DND-41 (cell line): ENCODE measurements at regions not wholly inside any gene's neighbourhood (a gene's known extent, or its start where the extent isn't known, plus 50 kb on each side); places are given as distances from the start of the nearest gene placed in this dataset.

ENCODE experiments used
- EZH2 ChIP-seq: IDR thresholded peaks from 3 replicates; pipeline ENCODE4 v1.6.1; 2012; ENCODE audit warnings: borderline replicate concordance, low read depth, mild to moderate bottlenecking, moderate library complexity, low read length, inconsistent platforms; ENCODE audit not compliant: severe bottlenecking
- TF ChIP-seq, protein P1 (sequence below): IDR thresholded peaks from 2 replicates; pipeline ENCODE4 v1.5.1; 2012; ENCODE audit warnings: borderline replicate concordance, low read length, moderate library complexity, mild to moderate bottlenecking; ENCODE audit not compliant: poor library complexity, severe bottlenecking; ENCODE audit errors: extremely low read depth

DNA sequence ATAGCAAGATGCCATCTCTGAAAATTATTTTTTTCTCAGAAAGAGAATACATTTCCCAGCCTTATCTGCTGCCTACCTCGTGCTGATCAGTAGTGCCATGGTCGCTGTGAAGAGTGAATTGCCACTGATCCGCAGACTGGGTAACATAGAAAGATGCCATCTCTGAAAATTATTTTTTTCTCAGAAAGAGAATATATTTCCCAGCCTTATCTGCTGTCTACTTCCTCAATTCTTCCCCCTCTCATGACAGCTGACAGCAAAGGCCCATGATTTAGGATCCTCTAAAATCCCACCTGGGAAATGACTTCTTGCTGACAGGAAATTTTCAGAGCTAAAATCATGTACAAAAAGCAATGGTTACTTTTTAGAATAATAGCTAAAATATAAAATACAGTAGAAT is 92.5 kb upstream of the AHR start:
- TF ChIP-seq, protein P1, sequence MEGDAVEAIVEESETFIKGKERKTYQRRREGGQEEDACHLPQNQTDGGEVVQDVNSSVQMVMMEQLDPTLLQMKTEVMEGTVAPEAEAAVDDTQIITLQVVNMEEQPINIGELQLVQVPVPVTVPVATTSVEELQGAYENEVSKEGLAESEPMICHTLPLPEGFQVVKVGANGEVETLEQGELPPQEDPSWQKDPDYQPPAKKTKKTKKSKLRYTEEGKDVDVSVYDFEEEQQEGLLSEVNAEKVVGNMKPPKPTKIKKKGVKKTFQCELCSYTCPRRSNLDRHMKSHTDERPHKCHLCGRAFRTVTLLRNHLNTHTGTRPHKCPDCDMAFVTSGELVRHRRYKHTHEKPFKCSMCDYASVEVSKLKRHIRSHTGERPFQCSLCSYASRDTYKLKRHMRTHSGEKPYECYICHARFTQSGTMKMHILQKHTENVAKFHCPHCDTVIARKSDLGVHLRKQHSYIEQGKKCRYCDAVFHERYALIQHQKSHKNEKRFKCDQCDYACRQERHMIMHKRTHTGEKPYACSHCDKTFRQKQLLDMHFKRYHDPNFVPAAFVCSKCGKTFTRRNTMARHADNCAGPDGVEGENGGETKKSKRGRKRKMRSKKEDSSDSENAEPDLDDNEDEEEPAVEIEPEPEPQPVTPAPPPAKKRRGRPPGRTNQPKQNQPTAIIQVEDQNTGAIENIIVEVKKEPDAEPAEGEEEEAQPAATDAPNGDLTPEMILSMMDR = no peak
- TF ChIP-seq EZH2 = no peak
